Spleen (tissue), 11 donors: ENCODE measurements at regions not wholly inside any gene's neighbourhood (a gene's known extent, or its start where the extent isn't known, plus 50 kb on each side); places are given as distances from the start of the nearest gene placed in this dataset.

Source experiments
- DNase-seq: peaks from one replicate; pipeline ENCODE4 v3.0.0-alpha.2; 2020
- H3K27ac ChIP-seq, 8 donors: fragments of 200-600 bp; sonication (generic) in 7 of 8; 1 replicate in 4 of 8; 2 replicates in 4 of 8; pipeline versions ENCODE4 v1.5.0 to v1.8.0; 2016 to 2021; ENCODE audit warnings: inconsistent platforms in 4 of 8, mild to moderate bottlenecking in 4 of 8, moderate library complexity in 1 of 8
- H3K27me3 ChIP-seq, 7 donors: fragments of 200-600 bp; sonication (generic) in 6 of 7; replicated peaks in 1 of 7; 1 replicate in 4 of 7; 2 replicates in 3 of 7; pipeline versions ENCODE4 v1.5.0 to v1.8.0; 2016 to 2021; ENCODE audit warnings: inconsistent platforms in 3 of 7, mild to moderate bottlenecking in 1 of 7
- H3K36me3 ChIP-seq, 6 donors: fragments of 200-600 bp; sonication (generic) in 5 of 6; 1 replicate in 4 of 6; 2 replicates in 2 of 6; pipeline versions ENCODE4 v1.5.0 to v1.8.0; 2016 to 2021; ENCODE audit warnings: inconsistent platforms in 2 of 6
- H3K4me1 ChIP-seq, 6 donors: fragments of 200-600 bp; sonication (generic) in 5 of 6; 1 replicate in 3 of 6; 2 replicates in 3 of 6; pipeline versions ENCODE4 v1.5.0 to v1.8.0; 2016 to 2021; ENCODE audit warnings: inconsistent platforms in 3 of 6
- H3K4me3 ChIP-seq, 8 donors: fragments of 200-600 bp; sonication (generic) in 7 of 8; 1 replicate in 4 of 8; 2 replicates in 4 of 8; pipeline versions ENCODE4 v1.5.0 to v1.8.0; 2016 to 2021; ENCODE audit warnings: inconsistent platforms in 4 of 8, mild to moderate bottlenecking in 4 of 8, moderate library complexity in 2 of 8
- H3K9me3 ChIP-seq, 8 donors: fragments of 200-600 bp; sonication (generic) in 7 of 8; 1 replicate in 4 of 8; 2 replicates in 4 of 8; pipeline versions ENCODE4 v1.5.0 to v1.8.0; 2016 to 2021; ENCODE audit warnings: inconsistent platforms in 4 of 8
- CTCF ChIP-seq, 11 experiments: fragments of 200-600 bp in 7 of 11; fragments of 450-650 bp in 4 of 11; sonication (generic) in 4 of 11; IDR thresholded peaks in 8 of 11; conservative IDR thresholded peaks in 3 of 11; 1 replicate in 7 of 11; 2 replicates in 4 of 11; pipeline versions ENCODE4 v1.4.0 to v1.8.0; 2016 to 2021; ENCODE audit warnings: antibody characterized with exemption in 11 of 11, inconsistent platforms in 4 of 11, mild to moderate bottlenecking in 1 of 11
- POLR2A ChIP-seq, 3 donors: fragments of 450-650 bp; IDR thresholded peaks; one replicate each; pipeline ENCODE4 v1.5.1; 2017; ENCODE audit warnings: antibody characterized with exemption in 3 of 3, mild to moderate bottlenecking in 1 of 3
- POLR2AphosphoS5 ChIP-seq, 3 donors: sonication (generic); formaldehyde crosslinking; IDR thresholded peaks; one replicate each; pipeline ENCODE4 v1.5.1; 2017; ENCODE audit warnings: antibody characterized with exemption in 3 of 3
- WGBS, 5 donors: extraction: QIAGEN DNeasy Blood & Tissue Kit in 3 of 5; methylation state at CpG; one replicate each; pipeline versions ENCODE4 v1.1.5 to v1.1.7; 2013 to 2018; 5-methylcytosine and 5-hydroxymethylcytosine counted together
- intact Hi-C: fragments of 100-400 bp; cut with DNase I; formaldehyde crosslinking; loops from one replicate; pipeline ENCODE4 v1.15.0; 2023; ENCODE audit warnings: low total_unique reads
- donor health status: healthy with polysubstance abuse.
- donor health status: DM: no; HTN: no; CAD: no; lungs with moderate emphysema.
- donor health status: DM: no; HTN: no; CAD: no.
- donor health status: Bipolar disorder and iron deficiency.
- donor health status: healthy.
- donor health status: DM: no; HTN: no; CAD: no.
- donor health status: DM: yes; HTN: yes; CAD: no.

GRCh38 chr7:89458114-89458513 is 662.6 kb upstream of the TEX47 start:
- Histone ChIP-seq H3K27me3 (no peaks in the 10 kb centered on the region), H3K36me3 (no peaks in the 10 kb centered on the region), H3K27ac (no peak overlapping the region), H3K4me3 (no peak overlapping the region), H3K4me1 (no peaks in the 10 kb centered on the region), H3K9me3 (peaks cover 0 to 3% (median 0%) of the 10 kb centered on the region in 8 donors)
- DNase-seq = no peak
- intact Hi-C loops = no loop called here
- no peak for TF ChIP-seq POLR2A (IDR thresholded peaks at IDR 0.05)
- WGBS, 5 donors = 62 to 86% (median 72%) methylated on average over 3 of the region's 3 CpGs

GRCh38 chr7:89474456-89474855 is 678.9 kb upstream of the TEX47 start:
- H3K4me3 ChIP-seq = no peak overlapping the region
- 68 to 81% (median 73%) methylated on average over 3 of the region's 3 CpGs for WGBS, 5 donors
- no peak overlapping the region for H3K27ac ChIP-seq
- H3K27me3 ChIP-seq = no peaks in the 10 kb centered on the region
- no peak for TF ChIP-seq CTCF (IDR thresholded peaks at IDR 0.05 in 8 of 11, conservative IDR thresholded peaks at IDR 0.05 in 3 of 11)
- no peak for TF ChIP-seq POLR2A (IDR thresholded peaks at IDR 0.05)
- no peak for TF ChIP-seq POLR2AphosphoS5 (IDR thresholded peaks at IDR 0.05)
- no peaks in the 10 kb centered on the region for H3K36me3 ChIP-seq
- intact Hi-C loops = no loop called here
- DNase-seq = no peak
- H3K4me1 ChIP-seq = no peaks in the 10 kb centered on the region
- peaks cover 0 to 24% (median 4%) of the 10 kb centered on the region in 8 donors for H3K9me3 ChIP-seq

GRCh38 chr7:89477991-89478390 is 676.3 kb upstream of the STEAP1 start:
- Histone ChIP-seq H3K27me3 (no peaks in the 10 kb centered on the region), H3K4me3 (no peak overlapping the region), H3K27ac (no peak overlapping the region), H3K9me3 (peaks cover 0 to 11% (median 0%) of the 10 kb centered on the region in 8 donors), H3K4me1 (no peaks in the 10 kb centered on the region), H3K36me3 (no peaks in the 10 kb centered on the region)
- no peak for DNase-seq
- intact Hi-C loops = no loop called here
- 65 to 78% (median 77%) methylated on average over 3 of the region's 3 CpGs for WGBS, 5 donors
- TF ChIP-seq POLR2A (IDR thresholded peaks at IDR 0.05) = no peak
- TF ChIP-seq CTCF (IDR thresholded peaks at IDR 0.05 in 8 of 11, conservative IDR thresholded peaks at IDR 0.05 in 3 of 11) = no peak
- no peak for TF ChIP-seq POLR2AphosphoS5 (IDR thresholded peaks at IDR 0.05)

GRCh38 chr7:89495704-89496103 is 658.6 kb upstream of the STEAP1 start:
- Histone ChIP-seq H3K4me1 (no peaks in the 10 kb centered on the region), H3K4me3 (no peak overlapping the region), H3K9me3 (no peaks in the 10 kb centered on the region), H3K27me3 (no peaks in the 10 kb centered on the region), H3K36me3 (no peaks in the 10 kb centered on the region), H3K27ac (no peak overlapping the region)
- no peak for DNase-seq
- TF ChIP-seq POLR2AphosphoS5 (IDR thresholded peaks at IDR 0.05) (no peak), CTCF (IDR thresholded peaks at IDR 0.05 in 8 of 11, conservative IDR thresholded peaks at IDR 0.05 in 3 of 11) (no peak), POLR2A (IDR thresholded peaks at IDR 0.05) (no peak)
- intact Hi-C loops = no loop called here
- 74 to 90% (median 78%) methylated on average over 3 of the region's 3 CpGs for WGBS, 5 donors

DNA sequence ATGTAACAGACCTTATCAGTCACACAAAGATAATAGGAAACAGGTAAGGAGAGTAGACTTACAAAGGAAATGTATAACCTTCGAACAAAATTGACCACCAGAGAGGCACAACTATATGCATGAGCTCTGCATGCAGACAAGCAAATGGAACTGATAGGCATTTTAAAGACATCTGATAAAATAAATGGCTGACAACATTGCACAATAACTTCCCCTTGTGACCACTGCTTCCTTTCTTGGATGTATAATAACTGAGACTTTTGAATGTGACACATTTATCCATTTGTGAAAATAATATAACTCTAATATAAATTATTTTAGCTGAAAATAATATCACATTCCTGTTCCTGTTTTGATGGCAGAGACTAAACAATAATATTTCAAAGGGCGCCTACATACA is 654.2 kb upstream of the STEAP1 start:
- TF ChIP-seq POLR2AphosphoS5 (IDR thresholded peaks at IDR 0.05) (no peak), POLR2A (IDR thresholded peaks at IDR 0.05) (no peak)

More for the DNA sequence above, 654.2 kb upstream of the STEAP1 start:
- no peak overlapping the region for H3K4me3 ChIP-seq
- H3K9me3 ChIP-seq = peaks cover 0 to 6% (median 0%) of the 10 kb centered on the region in 8 donors
- no peaks in the 10 kb centered on the region for H3K36me3 ChIP-seq
- no peaks in the 10 kb centered on the region for H3K4me1 ChIP-seq
- WGBS, 5 donors = 40 to 58% (median 52%) methylated on average over 2 of the region's 2 CpGs
- intact Hi-C loops = no loop called here
- DNase-seq = no peak
- no peak overlapping the region for H3K27ac ChIP-seq
- no peaks in the 10 kb centered on the region for H3K27me3 ChIP-seq
